ENCODE measurements at regions not wholly inside any gene's neighbourhood (a gene's known extent, or its start where the extent isn't known, plus 50 kb on each side); places are given as distances from the start of the nearest gene placed in this dataset.

DNA sequence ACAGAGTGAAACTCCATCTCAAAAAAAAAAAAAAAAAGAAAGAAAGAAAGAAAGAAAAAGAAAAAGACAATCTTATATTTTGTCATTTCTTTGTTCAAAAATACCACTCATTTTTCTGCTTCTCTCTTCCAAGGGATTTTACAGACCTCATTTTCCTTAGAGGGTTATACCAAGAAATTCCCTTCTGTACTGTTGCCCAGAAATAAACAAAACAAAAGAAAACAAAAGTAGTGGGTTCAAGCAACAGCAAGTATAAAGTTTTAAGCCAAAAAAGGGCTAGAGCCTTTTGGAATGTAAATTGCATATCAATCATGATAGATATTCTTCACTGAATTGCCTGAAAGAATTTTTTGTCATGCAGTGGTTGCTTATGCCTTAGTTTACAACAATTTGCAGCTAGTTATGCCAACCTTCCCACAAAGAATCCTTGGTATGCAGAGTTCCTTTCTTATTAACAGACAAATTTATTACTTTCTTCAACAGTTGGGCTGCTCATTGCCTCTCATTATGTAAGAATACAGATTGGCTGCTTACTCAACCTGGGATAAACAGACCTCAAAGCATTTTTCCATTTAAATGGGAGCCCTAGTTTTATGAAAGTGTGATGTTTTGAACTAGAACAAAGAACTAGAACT, 129.1 kb upstream of the PPFIA2 start:
- TF ChIP-seq ZNF274 (IDR thresholded peaks at IDR 0.05; ENCODE audit: low read depth, low read length): no peak
- no peak for TF ChIP-seq SUZ12 (IDR thresholded peaks at IDR 0.05; ENCODE audit: extremely low read depth, insufficient read depth, insufficient read length)
